Thymus (tissue), 11 donors: ENCODE measurements at regions not wholly inside any gene's neighbourhood (a gene's known extent, or its start where the extent isn't known, plus 50 kb on each side); places are given as distances from the start of the nearest gene placed in this dataset.
"Not testable (repeated sequence)": the region's sequence is repeated elsewhere in the genome, so short reads cannot be mapped to it uniquely, and the experiment has no call there.

Experiments used
- DNase-seq, 9 donors: peaks; one replicate each; pipeline ENCODE4 v3.0.0-alpha.2; 2013; ENCODE audit warnings: low spot score in 9 of 9, low read depth in 6 of 9, missing footprints in 1 of 9
- H3K27ac ChIP-seq, 2 donors: one replicate each; pipeline ENCODE4 v1.5.1; 2013; ENCODE audit warnings: control low read depth in 1 of 2, low read depth in 1 of 2, low read length in 1 of 2, mild to moderate bottlenecking in 1 of 2, moderate library complexity in 1 of 2
- H3K27me3 ChIP-seq, 2 donors: one replicate each; pipeline ENCODE4 v1.5.1; 2013; ENCODE audit warnings: low read length in 1 of 2; ENCODE audit not compliant: control insufficient read depth in 2 of 2, insufficient read depth in 1 of 2
- H3K36me3 ChIP-seq, 2 donors: one replicate each; pipeline ENCODE4 v1.5.1; 2013; ENCODE audit warnings: low read length in 1 of 2, mild to moderate bottlenecking in 1 of 2, moderate library complexity in 1 of 2; ENCODE audit not compliant: control insufficient read depth in 2 of 2, insufficient read depth in 2 of 2
- H3K4me1 ChIP-seq, 2 donors: one replicate each; pipeline ENCODE4 v1.5.1; 2013; ENCODE audit warnings: low read length in 2 of 2; ENCODE audit not compliant: control insufficient read depth in 2 of 2, insufficient read depth in 2 of 2
- H3K4me3 ChIP-seq, 2 donors: one replicate each; pipeline ENCODE4 v1.5.1; 2013; ENCODE audit warnings: low read length in 2 of 2, control low read depth in 1 of 2, mild to moderate bottlenecking in 1 of 2
- H3K9me3 ChIP-seq, 2 donors: one replicate each; pipeline ENCODE4 v1.5.1; 2013; ENCODE audit warnings: low read length in 1 of 2, mild to moderate bottlenecking in 1 of 2; ENCODE audit not compliant: control insufficient read depth in 2 of 2, insufficient read depth in 1 of 2
- WGBS: extraction: QIAGEN DNeasy Blood & Tissue Kit; methylation state at CpG from one replicate; pipeline ENCODE4 v1.1.7; 2013; 5-methylcytosine and 5-hydroxymethylcytosine counted together
- donor health status: healthy.

GRCh38 chr13:65932587-65933239 is 1297.4 kb downstream of the PCDH9 start:
- H3K27ac ChIP-seq, result no peak overlapping the region
- no peak overlapping the region for H3K4me3 ChIP-seq
- no peaks in the 10 kb centered on the region for H3K27me3 ChIP-seq
- 83% methylated on average over 4 of the region's 4 CpGs for WGBS
- no peaks in the 10 kb centered on the region for H3K4me1 ChIP-seq
- H3K36me3 ChIP-seq, result no peaks in the 10 kb centered on the region
- H3K9me3 ChIP-seq, result no peaks in the 10 kb centered on the region
- no peak for DNase-seq

- Histone ChIP-seq H3K36me3 (no peaks in the 10 kb centered on the region), H3K27ac (no peak overlapping the region), H3K4me1 (no peaks in the 10 kb centered on the region), H3K4me3 (no peak overlapping the region), H3K27me3 (no peaks in the 10 kb centered on the region), H3K9me3 (no peaks in the 10 kb centered on the region)
- no peak for DNase-seq
- WGBS, result 88% methylated on average over 2 of the region's 2 CpGs
These were observed 1298.1 kb downstream of the PCDH9 start for GRCh38 chr13:65932013-65932412.

GRCh38 chr13:65929436-65929835 is 1300.7 kb downstream of the PCDH9 start:
- Histone ChIP-seq H3K27me3 (no peaks in the 10 kb centered on the region), H3K4me1 (no peaks in the 10 kb centered on the region), H3K4me3 (no peak overlapping the region), H3K9me3 (no peaks in the 10 kb centered on the region), H3K27ac (no peak overlapping the region), H3K36me3 (no peaks in the 10 kb centered on the region)
- 92% methylated on average over 3 of the region's 3 CpGs for WGBS
- no peak for DNase-seq

- no peak overlapping the region for H3K4me3 ChIP-seq
- H3K9me3 ChIP-seq, result no peaks in the 10 kb centered on the region
- no peak overlapping the region for H3K27ac ChIP-seq
- H3K4me1 ChIP-seq, result no peaks in the 10 kb centered on the region
- WGBS, result 33% methylated on average over 7 of the region's 7 CpGs
- no peaks in the 10 kb centered on the region for H3K36me3 ChIP-seq
- DNase-seq, result peak in 6 of 9 donors; percentile 9 to 62 (median 20)
- no peaks in the 10 kb centered on the region for H3K27me3 ChIP-seq
These were observed 1303.4 kb downstream of the PCDH9 start for GRCh38 chr13:65926750-65927171.

- not testable (repeated sequence) for H3K27me3 ChIP-seq, H3K9me3 ChIP-seq, H3K4me3 ChIP-seq, H3K4me1 ChIP-seq, H3K27ac ChIP-seq, DNase-seq, H3K36me3 ChIP-seq
- 98% methylated on average over 4 of the region's 4 CpGs for WGBS
These were observed 1307.3 kb downstream of the PCDH9 start for GRCh38 chr13:65922846-65923245.

GRCh38 chr13:65921933-65922332 is 1308.2 kb downstream of the PCDH9 start:
- Histone ChIP-seq H3K27me3 (no peaks in the 10 kb centered on the region), H3K36me3 (no peaks in the 10 kb centered on the region), H3K4me3 (no peak overlapping the region), H3K9me3 (no peaks in the 10 kb centered on the region), H3K27ac (no peak overlapping the region), H3K4me1 (no peaks in the 10 kb centered on the region)
- DNase-seq, result no peak
- 94% methylated on average over 2 of the region's 2 CpGs for WGBS

GRCh38 chr13:65917731-65918130 is 1312.4 kb downstream of the PCDH9 start:
- WGBS, result 87% methylated on average over 3 of the region's 3 CpGs
- Histone ChIP-seq H3K9me3 (no peaks in the 10 kb centered on the region), H3K4me3 (no peak overlapping the region), H3K27ac (no peak overlapping the region), H3K36me3 (no peaks in the 10 kb centered on the region), H3K4me1 (no peaks in the 10 kb centered on the region), H3K27me3 (no peaks in the 10 kb centered on the region)
- no peak for DNase-seq

- no peaks in the 10 kb centered on the region for H3K9me3 ChIP-seq
- H3K27me3 ChIP-seq, result no peaks in the 10 kb centered on the region
- DNase-seq, result no peak
- whole genome bisulfite sequencing, result 87% methylated on average over 1 of the region's 1 CpG
- H3K4me3 ChIP-seq, result no peak overlapping the region
- no peaks in the 10 kb centered on the region for H3K36me3 ChIP-seq
- H3K4me1 ChIP-seq, result no peaks in the 10 kb centered on the region
- H3K27ac ChIP-seq, result no peak overlapping the region
These were observed 1314.9 kb downstream of the PCDH9 start for GRCh38 chr13:65915195-65915594.

GRCh38 chr13:65914716-65915115 is 1315.4 kb downstream of the PCDH9 start:
- Histone ChIP-seq H3K4me3 (no peak overlapping the region), H3K4me1 (no peaks in the 10 kb centered on the region), H3K27ac (no peak overlapping the region), H3K36me3 (no peaks in the 10 kb centered on the region), H3K27me3 (no peaks in the 10 kb centered on the region), H3K9me3 (no peaks in the 10 kb centered on the region)
- WGBS, result 89% methylated on average over 1 of the region's 1 CpG
- DNase-seq, result no peak
